HG03520 (cell line): ENCODE measurements at regions not wholly inside any gene's neighbourhood (a gene's known extent, or its start where the extent isn't known, plus 50 kb on each side); places are given as distances from the start of the nearest gene placed in this dataset.
"Not testable (repeated sequence)": the region's sequence is repeated elsewhere in the genome, so short reads cannot be mapped to it uniquely, and the experiment has no call there.

Experiments
- ATAC-seq: cut with Tn5 transposase; IDR thresholded peaks from one replicate; pipeline ENCODE4 v1.9.1; 2021; ENCODE audit warnings: mild to moderate bottlenecking, moderate library complexity; ENCODE audit not compliant: unreplicated experiment

- no peak for ATAC-seq
Observed at GRCh38 chr4:54571293-54572151, 86.2 kb upstream of the KIT start.

- ATAC-seq = no peak
Observed at GRCh38 chr4:54572152-54572542, 85.6 kb upstream of the KIT start.

- no peak for ATAC-seq
Observed at GRCh38 chr4:54574500-54574899, 83.3 kb upstream of the KIT start.

- no peak for ATAC-seq
Observed at GRCh38 chr4:54575919-54576318, 81.8 kb upstream of the KIT start.

GRCh38 chr4:54581807-54582206, 76.0 kb upstream of the KIT start:
- no peak for ATAC-seq

- ATAC-seq = no peak
Observed at GRCh38 chr4:54585321-54586000, 72.3 kb upstream of the KIT start.

GRCh38 chr4:54586320-54586955, 71.3 kb upstream of the KIT start:
- no peak for ATAC-seq

- no peak for ATAC-seq
Observed at GRCh38 chr4:54587107-54587891, 70.5 kb upstream of the KIT start.

- no peak for ATAC-seq
Observed at GRCh38 chr4:54588404-54588803, 69.4 kb upstream of the KIT start.

- no peak for ATAC-seq
Observed at GRCh38 chr4:54589586-54589985, 68.2 kb upstream of the KIT start.

GRCh38 chr4:54593795-54594322, 63.9 kb upstream of the KIT start:
- no peak for ATAC-seq

- ATAC-seq = no peak
Observed at GRCh38 chr4:54596201-54596600, 61.6 kb upstream of the KIT start.

GRCh38 chr4:54597678-54598077, 60.1 kb upstream of the KIT start:
- not testable (repeated sequence) for ATAC-seq

GRCh38 chr4:54602175-54602574, 55.6 kb upstream of the KIT start:
- not testable (repeated sequence) for ATAC-seq

- no peak for ATAC-seq
Observed at GRCh38 chr4:54607067-54607466, 50.7 kb upstream of the KIT start.

- ATAC-seq = no peak
Observed at GRCh38 chr4:54607521-54607920, 50.2 kb upstream of the KIT start.
